HG03354 (cell line): ENCODE measurements at regions not wholly inside any gene's neighbourhood (a gene's known extent, or its start where the extent isn't known, plus 50 kb on each side); places are given as distances from the start of the nearest gene placed in this dataset.
"Not testable (repeated sequence)": the region's sequence is repeated elsewhere in the genome, so short reads cannot be mapped to it uniquely, and the experiment has no call there.

Experiments used
- ATAC-seq: cut with Tn5 transposase; IDR thresholded peaks from one replicate; pipeline ENCODE4 v1.9.1; 2021; ENCODE audit warnings: mild to moderate bottlenecking; ENCODE audit not compliant: unreplicated experiment, poor library complexity, severe bottlenecking

DNA sequence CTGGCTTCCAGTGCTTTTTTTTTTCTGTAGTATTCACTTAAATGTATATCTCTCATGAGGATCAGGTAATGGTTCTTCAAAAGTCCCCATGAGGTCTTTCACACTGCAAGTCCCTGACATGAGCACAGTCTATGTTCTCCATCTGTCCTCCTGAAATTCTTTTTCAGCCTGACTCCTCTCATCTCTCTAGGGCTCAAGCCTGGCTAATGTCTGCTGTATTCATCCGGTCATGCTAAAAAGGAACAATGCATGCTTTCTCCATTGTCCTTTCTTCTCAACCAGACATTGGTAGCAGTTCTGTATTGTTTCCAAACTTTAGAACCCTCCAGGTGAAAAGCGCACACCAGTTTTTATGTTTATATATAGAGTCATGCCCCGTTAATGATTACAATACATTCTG, 368.3 kb upstream of the OLFM3 start:
- no peak for ATAC-seq

DNA sequence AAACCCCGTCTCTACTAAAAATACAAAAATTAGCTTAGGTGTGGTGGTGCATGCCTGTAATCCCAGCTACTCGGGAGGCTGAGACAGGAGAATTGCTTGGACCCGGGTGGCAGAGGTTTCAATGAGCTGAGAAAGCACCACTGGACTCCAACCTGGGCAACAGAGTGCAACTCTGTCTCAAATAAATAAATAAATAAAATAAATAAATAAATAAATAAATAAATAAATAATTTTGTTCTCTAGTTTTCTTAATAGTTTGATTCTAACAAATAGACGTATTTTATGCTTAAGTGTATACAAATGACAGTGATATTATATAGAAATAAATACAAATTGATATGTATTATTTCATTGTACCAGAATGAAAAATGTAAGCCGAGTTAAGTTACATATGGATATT, 339.9 kb upstream of the OLFM3 start:
- no peak for ATAC-seq

DNA sequence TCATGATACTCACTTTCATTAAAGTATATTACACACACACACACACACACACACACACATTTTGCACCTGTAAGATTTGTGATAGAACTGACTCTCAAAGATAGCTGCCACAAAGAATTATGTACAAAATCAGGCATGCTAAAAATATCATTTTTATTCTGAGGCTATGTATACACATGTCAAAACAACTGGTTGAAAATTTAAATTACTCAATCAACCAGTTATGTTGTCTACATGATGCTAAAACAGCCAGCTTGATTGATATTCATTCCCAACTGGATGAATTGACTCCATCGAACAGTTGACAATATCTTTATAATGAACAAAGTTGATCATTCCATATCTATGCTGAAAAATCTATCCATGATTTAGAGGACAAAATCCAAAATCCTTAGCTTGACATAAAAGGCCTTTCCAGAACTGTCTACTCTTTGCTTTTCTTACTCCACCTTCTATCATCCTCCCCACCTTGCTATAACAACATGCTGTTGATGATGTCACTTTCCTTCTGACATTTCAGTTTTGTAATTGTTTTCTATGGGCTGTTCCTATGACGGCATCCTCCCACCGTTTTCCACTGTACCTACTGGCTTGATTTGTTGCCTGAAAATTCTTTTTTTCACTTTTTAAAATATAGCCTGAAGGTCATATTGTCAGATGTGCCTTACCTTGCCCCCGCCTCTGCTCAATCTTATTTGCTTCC, 321.5 kb upstream of the OLFM3 start:
- no peak for ATAC-seq

DNA sequence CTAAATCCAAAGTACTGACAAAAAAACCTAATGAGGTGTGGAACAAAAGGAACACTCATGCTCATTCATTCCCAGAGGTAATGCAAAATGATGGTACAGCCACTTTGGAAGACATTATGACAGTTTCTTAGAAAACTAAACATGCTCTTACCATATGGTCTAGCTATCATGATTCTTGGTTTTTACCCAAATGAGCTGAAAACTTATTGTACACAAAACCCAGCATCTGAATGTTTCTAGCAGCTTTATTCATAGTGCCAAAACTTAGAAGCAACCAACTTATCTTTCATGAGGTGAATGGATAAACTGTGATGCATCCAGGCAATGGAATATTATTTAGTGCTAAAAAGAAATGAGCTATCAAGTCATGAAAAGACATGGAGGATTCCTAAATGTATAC, 318.4 kb upstream of the OLFM3 start:
- no peak for ATAC-seq

DNA sequence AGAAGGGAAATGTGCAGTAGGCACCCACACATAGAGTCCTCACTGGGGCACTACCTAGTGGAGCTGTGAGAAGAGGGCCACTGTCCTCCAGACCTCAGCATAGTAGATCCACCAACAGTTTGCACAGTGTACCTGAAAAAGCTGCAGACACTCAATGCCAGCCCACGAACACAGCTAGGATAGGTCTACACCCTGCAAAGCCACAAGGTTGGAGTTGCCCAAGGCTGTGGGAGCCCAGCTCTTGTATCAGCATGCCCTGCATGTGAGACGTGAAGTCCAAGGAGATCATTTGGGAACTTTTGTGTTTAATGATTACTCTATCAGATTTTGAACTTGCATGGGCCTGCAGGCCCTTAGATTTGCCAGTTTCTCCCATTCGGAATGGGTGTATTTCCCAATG, 299.4 kb upstream of the OLFM3 start:
- ATAC-seq = no peak

DNA sequence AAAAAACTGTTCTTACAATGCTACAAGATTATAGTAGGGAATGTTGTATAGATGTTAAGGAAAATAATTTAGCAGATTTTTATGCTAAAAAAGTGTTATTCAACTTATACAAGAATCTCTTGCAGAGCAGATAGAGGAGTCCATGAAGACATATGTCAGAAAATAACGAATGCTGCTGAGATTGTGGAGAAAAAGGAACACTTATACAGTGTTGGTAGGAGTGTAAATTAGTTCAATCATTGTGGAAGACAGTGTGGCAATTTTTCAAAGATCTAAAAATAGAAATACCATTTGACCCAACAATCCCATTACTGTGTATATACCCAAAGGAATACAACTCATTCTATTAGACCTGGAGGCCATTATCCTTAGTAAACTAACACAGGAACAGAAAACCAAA, 286.2 kb upstream of the OLFM3 start:
- no peak for ATAC-seq

DNA sequence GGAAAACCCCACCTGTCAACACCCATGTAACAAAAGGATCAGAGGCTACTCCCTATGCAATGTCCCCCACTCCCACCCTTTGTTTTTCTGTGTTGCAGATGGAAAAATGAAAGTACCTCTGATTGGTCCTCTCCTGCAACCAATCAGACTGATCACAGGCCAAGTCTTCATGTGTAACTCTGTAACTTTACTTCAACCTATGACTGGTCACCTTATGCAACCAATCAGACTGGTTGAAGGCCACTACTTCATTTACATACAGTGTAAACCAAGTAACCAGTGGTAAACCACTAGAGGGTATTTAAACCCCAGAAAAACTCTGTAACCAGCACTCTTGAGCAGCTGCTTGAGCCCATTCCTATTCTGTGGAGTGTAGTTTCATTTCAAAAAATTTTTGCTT, 266.3 kb upstream of the OLFM3 start:
- ATAC-seq = no peak

DNA sequence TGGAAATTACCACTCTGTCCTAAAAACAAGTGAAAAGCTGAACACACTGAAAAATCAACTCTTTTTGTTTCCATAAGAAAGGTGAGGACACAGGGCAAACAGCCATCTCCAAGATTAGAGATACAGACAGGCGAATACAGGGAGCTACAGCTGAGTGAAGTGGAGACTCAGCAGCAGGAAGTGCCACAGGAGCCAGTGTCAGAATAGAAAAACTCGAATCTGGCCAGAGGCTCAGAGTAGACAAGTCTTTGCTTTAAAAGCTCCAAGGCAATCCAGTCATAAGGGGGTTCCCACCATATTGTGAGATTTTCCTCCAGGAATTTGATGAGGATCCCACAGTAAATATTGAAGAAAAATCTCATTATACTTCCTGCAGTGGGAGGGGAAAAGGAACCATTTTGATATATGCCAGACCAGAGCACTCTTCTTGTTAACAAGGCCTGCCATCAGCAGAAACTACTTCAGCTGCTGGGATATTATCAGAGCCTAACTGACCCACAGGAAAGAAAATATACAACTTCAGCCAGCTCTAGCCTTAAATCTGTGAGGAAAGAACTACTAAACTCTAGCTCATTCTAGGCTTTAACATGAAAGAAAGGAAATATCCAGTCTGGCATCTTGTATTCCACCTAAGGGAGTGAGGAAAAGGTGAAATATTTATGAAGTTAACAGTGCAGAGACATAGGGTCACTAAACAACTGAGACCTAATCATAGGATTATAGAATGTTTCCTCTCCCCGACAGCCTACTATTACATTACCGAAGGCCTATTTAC, 256.2 kb upstream of the OLFM3 start:
- ATAC-seq = no peak

DNA sequence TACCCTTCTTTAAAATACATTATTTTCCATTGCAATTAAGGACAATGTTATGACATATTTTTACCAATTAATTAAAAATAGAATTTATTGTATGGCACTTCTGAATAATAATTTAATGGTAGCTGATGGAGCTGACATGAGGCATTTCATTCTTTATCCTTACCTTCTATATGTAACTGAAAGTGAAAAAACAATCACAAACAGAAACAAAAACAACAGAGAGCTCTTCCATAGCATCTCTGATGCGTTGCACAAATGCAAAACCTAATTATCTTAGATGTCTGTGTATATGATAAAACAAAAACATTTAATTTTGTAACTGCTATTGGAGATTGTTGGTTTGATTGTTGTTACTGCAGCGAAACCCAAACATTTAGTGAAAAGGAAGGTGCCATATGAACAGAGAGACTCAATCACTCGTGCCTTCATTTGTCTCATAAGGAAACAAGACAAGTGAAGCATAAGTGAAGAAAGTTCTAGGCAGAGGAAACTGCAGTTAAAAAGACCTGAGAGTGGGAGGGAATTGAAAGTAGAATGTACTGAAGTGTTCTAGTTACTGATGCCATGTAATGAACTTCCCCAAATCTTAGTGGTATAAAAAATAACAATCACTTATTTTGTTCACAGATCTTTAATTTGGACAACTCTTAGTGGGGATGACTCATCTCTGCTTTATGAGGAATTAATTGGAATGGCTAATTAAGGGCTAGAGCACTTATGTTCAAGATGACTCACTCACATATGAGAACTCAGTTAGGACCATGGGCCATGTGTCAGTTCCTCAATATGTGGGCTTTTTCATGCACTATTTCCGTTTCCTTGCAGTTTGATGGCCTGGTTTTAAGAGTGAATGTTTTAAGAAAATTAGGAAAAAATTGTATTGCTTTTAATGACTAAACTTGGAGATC, 245.0 kb upstream of the OLFM3 start:
- peak; percentile 81 for ATAC-seq

DNA sequence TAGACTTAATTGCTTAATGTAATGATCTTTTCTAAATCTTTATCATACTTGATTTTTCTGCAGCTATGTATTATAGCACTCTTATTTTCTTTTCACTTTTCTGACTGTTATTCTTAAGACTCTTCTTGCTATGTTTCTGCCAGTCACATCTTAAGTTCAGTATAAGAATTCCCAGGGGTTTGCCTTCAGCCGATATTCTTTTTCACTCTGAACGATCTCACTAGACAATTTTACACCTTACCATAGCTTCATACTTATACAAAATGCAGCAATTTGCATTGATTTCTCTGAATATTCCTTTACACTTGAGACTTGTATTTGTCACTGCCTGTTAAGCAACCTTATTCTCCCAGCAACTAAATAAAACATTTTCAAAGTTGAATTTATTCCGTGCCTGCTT, 242.5 kb upstream of the OLFM3 start:
- ATAC-seq = no peak

DNA sequence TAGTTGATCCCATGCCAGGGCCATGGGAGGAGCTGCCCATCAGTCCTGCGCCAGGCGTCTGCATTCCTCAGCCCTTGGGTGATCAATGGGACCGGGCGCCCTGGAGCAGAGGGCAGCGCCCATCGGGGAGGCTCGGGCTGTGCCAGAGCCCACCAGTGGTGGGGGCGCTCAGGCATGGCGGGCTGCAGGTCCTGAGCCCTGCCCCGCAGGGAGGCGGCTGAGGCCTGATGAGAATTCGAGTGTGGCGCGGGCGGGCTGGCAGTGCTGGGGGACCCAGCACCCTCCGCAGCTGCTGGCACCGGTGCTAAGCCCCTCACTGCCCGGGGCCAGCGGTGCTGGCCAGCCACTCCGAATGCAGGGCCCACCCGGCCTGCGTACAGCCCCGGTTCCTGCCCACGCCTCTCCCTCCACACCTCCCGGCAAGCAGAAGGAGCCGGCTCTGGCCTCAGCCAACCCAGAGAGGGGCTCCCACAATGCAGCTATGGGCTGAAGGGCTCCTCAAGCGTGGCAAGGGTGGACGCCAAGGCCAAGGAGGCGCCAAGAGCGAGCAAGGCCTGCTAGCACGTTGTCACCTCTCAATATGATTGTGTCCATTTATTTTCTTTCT, 238.1 kb upstream of the OLFM3 start:
- no peak for ATAC-seq

DNA sequence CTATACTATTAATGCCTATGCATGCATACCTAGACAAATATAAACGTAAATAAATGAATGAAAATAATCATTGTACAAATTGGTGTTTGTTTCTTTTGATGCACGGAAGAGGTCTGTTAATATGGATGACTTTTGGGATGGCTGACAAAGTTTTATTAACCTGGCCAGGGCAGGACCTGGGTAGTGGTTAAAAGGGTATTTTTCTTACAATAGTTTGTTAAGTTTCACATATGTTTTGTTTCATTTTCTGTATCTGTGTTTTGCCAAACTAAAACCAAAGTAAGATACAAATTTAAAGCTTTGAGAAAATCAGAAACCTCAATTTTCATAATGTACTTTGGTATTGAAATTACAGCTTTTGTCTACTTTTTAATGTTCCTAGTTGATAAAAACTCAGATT, 222.7 kb upstream of the OLFM3 start:
- peak; percentile 50 for ATAC-seq

DNA sequence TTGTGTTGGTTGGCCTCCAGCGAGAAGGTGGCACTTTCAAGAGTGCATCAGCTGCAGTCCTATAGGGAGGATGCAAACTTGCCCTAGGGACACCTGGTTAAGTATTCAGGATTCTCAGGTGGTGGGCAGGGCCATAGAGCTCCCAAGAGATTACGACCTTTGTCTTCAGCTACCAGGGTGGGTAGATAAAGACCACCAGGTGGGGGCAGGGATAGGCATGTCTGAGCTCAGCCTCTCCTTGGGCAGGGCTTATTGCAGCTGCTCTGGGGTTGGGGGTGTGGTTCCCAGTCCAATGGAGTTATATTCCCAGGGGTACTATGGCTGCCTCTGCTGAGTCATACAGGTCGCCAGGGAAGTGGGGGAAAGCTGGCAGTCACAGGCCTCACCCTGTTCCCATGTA, 214.2 kb upstream of the OLFM3 start:
- ATAC-seq = not testable (repeated sequence)

DNA sequence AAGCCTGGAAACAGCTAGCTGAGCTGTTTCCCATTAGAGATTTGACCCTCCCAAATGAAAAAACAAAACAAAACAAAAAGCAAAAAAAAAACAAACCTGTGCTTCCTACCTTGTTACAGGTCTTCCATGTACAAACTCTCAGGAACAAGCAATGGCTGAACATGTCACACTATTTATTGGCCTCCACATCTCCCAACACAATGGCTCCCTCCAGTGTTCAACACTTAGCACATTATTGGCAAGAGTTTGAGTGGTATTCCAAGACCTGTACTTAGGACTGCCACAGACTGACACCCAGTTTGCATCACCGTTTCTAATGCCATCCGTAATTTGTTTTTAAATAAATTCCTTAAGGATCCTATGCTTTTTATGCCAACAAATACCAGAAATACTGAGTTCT, 195.0 kb upstream of the OLFM3 start:
- peak; percentile 60 for ATAC-seq

DNA sequence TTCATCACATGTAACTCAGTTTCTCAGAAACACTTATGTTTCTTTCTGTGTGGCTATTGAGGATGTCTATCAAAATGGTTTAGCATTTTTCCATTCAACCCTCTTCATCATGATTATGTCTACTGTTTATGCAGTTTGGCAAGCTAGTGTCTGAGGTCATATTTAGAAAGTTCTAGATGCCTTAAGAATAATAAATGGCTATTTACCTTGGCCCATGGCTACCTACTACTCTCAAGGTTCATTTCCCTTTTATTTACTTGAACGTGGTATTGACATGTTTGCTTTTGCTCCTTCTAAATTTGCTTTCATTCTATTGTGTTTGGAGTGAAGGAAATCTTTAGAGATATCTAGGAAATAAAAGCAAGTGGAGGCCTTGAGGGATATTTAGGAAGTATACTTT, 193.7 kb upstream of the OLFM3 start:
- ATAC-seq = no peak

DNA sequence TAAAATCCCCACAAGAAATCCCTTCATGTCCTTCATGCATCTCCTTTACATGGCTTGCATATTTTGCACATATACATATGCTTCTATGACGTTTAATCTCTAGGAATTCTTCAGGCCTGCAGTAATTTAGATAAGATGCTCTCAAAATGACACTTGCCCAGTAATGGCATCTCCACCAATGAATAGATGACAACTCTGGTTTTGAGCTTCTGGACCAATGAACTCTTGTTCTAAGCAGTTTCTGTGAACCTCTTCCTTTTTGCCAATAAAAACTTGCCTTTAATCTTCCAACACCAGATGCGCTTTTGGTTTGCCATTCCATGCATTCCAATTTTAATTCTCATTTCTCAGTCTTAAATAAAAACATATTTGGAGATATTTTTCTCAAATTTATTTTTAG, 189.8 kb upstream of the OLFM3 start:
- no peak for ATAC-seq

DNA sequence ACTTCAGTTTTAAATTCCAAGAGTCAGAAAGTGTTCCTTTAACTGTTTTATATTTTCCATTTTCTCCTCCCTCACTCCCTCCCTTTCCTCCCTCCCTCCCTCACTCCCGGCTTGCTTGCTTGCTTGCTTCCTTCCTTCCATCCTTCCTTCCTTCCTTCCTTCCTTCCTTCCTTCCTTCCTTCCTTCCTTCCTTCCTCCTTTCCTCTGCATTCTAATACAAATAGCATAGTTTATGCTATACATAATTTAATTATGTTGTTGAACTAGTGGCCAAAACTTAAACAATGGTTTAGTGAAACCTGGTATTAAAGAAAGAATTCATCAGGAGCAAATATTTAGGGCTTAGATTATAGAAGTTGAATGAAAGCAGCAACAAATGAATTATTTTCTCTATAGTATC, 188.5 kb upstream of the OLFM3 start:
- ATAC-seq = no peak

DNA sequence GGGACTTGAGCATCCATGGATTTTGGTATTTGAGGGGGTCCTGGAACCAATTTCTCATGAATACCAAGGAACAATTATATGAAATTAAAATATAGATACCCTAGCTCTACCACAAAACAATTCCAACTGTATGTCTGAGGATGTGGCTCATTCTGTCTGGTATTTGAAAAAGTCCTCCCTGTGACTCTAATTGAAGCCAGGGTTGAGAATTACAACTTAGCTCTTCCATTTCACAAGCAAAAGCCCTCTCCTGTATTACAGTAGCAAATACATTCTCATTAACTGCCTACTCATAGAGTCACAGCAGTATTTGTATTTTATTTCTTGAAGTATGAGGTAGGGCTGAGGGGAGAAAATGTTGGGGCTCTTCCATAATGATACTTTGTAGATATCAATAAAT, 187.8 kb upstream of the OLFM3 start:
- no peak for ATAC-seq

DNA sequence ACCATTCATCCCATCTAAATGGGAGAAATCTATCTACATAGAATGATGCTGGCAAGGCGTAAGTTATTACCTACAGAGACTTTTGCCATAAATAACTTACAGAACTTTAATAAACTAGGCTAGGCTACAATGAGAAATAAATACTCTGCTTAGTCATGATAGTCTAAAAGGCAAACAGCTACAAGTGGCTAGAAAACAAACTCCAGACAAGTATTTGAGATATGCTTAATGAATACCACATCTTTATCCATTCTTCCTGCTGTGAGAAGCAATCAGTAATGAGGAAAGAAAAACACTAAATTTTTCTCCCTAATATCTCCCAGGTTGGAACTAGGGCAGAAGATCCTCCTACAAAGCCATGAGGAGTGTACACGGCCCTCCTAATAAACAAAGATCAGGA, 187.0 kb upstream of the OLFM3 start:
- no peak for ATAC-seq

DNA sequence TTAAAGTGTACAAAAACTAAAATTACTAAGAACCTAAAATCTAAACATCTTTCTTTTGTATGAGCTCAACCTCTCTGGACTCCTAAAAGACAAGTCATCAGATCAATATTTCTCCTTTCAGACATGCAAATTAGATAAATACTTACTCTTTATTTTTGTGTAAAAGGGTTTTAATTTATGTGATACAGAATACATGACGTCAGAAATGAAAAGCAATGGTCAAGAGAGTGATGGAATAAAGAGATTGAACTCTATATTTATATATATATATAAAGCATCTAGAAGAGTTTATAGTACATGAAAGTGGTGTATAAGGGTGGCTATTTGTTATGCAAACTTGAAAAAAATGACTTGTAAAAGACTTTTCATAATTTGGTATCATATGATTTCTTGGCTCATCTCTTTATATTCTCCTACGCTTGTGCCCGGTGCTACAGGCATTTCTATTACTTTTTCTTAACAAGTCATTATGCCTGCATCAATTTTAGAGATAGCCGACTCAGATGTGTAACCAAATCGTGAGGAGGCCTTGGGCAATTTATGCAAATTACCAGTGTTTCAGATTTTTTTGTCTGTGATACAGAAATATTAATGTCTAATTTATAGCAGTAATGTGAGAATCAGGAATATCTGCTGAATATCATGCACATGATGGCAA, 186.0 kb upstream of the OLFM3 start:
- ATAC-seq = no peak
